ENCODE measurements at regions not wholly inside any gene's neighbourhood (a gene's known extent, or its start where the extent isn't known, plus 50 kb on each side); places are given as distances from the start of the nearest gene placed in this dataset.

DNA sequence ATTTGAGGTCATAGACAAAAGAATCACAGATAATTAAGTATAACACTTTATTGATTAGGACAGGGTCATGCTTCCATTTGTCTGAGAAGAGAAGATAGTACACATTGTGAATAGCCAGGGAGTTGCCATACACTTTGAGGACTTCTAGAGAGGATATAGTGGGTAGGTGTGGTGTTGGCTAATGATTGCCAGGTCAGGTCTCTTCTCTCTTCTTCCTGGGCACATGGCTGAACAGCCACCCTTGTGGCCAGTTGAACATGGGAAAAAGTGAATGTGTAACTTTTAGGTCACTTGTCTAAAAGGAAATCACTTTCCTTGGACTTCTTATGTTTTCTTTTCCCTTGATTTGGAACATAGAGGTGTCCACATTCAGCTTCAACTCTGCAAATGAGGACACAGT, 772.1 kb upstream of the MAP3K7 start:
- Histone ChIP-seq H4K20me1 (ENCODE audit: control insufficient read depth, extremely low read depth, insufficient read depth, low read length) (no peaks in the 10 kb centered on the region), H3K79me2 (ENCODE audit: control insufficient read depth, insufficient read depth, low read length) (no peaks in the 10 kb centered on the region), H3K4me3 (ENCODE audit: control insufficient read depth in 2 of 3, extremely low read depth in 1 of 3, insufficient read depth in 2 of 3, low read depth in 1 of 3, low read length in 3 of 3) (no peak overlapping the region), H3K27ac (ENCODE audit: control insufficient read depth, insufficient read depth, low read length) (no peak overlapping the region), H3K9me3 (ENCODE audit: control insufficient read depth, low read depth, low read length) (no peaks in the 10 kb centered on the region), H2AFZ (ENCODE audit: control insufficient read depth, low read length) (no peak overlapping the region), H3K4me1 (ENCODE audit: control insufficient read depth, extremely low read depth, insufficient read depth, low read length) (no peaks in the 10 kb centered on the region), H3K36me3 (ENCODE audit: control insufficient read depth in 2 of 2, extremely low read depth in 1 of 2, insufficient read depth in 2 of 2, low read length in 2 of 2) (no peaks in the 10 kb centered on the region), H3K9ac (ENCODE audit: control insufficient read depth, extremely low read depth, insufficient read depth, low read length) (no peak overlapping the region), H3K9me1 (ENCODE audit: control insufficient read depth, extremely low read depth, insufficient read depth, low read length) (no peaks in the 10 kb centered on the region), H3K4me2 (ENCODE audit: control insufficient read depth, extremely low read depth, insufficient read depth, low read depth, low read length) (no peak overlapping the region), H3K27me3 (ENCODE audit: control insufficient read depth, extremely low read depth, insufficient read depth, low read length) (no peaks in the 10 kb centered on the region)
- dilution Hi-C loops (cut with MboI; ENCODE audit: extremely low pct_ligation_motif_present, low sequenced_read_pairs): no loop called here
- no peak for DNase-seq (ENCODE audit: low read depth, low spot score)
- no peak for FAIRE-seq
- TF ChIP-seq EZH2 (IDR thresholded peaks at IDR 0.05; ENCODE audit: low read length): no peak
- TF ChIP-seq, protein P1, sequence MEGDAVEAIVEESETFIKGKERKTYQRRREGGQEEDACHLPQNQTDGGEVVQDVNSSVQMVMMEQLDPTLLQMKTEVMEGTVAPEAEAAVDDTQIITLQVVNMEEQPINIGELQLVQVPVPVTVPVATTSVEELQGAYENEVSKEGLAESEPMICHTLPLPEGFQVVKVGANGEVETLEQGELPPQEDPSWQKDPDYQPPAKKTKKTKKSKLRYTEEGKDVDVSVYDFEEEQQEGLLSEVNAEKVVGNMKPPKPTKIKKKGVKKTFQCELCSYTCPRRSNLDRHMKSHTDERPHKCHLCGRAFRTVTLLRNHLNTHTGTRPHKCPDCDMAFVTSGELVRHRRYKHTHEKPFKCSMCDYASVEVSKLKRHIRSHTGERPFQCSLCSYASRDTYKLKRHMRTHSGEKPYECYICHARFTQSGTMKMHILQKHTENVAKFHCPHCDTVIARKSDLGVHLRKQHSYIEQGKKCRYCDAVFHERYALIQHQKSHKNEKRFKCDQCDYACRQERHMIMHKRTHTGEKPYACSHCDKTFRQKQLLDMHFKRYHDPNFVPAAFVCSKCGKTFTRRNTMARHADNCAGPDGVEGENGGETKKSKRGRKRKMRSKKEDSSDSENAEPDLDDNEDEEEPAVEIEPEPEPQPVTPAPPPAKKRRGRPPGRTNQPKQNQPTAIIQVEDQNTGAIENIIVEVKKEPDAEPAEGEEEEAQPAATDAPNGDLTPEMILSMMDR (optimal IDR thresholded peaks at IDR 0.05 in 1 of 3, IDR thresholded peaks at IDR 0.05 in 1 of 3, conservative IDR thresholded peaks at IDR 0.05 in 1 of 3; ENCODE audit: extremely low read depth in 1 of 3, insufficient read depth in 2 of 3, low read length in 3 of 3): no peak

DNA sequence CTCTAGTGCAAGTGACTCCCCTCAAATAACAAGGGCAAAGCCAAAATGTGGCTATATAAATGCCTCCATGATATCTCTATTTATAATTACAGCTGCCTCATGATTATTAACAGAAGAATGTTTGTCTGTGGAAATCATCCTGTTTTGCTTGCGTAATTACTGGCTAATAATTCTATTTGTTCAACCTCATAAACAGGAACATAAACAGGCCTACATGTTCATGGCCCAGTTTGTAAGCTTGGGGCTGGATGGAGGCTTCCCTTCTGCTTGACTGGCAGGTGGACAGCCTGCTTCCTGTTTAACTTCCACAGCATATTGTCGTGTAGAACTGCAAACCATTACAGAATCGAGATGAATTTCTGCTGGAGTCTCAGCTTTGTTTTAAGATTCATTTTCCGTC, 766.0 kb upstream of the MAP3K7 start:
- Histone ChIP-seq H4K20me1 (ENCODE audit: control insufficient read depth, extremely low read depth, insufficient read depth, low read length) (no peaks in the 10 kb centered on the region), H3K4me1 (ENCODE audit: control insufficient read depth, extremely low read depth, insufficient read depth, low read length) (no peaks in the 10 kb centered on the region), H3K4me3 (ENCODE audit: control insufficient read depth in 2 of 3, extremely low read depth in 1 of 3, insufficient read depth in 2 of 3, low read depth in 1 of 3, low read length in 3 of 3) (no peak overlapping the region), H3K27ac (ENCODE audit: control insufficient read depth, insufficient read depth, low read length) (no peak overlapping the region), H3K9ac (ENCODE audit: control insufficient read depth, extremely low read depth, insufficient read depth, low read length) (no peak overlapping the region), H3K4me2 (ENCODE audit: control insufficient read depth, extremely low read depth, insufficient read depth, low read depth, low read length) (no peak overlapping the region), H3K9me3 (ENCODE audit: control insufficient read depth, low read depth, low read length) (no peaks in the 10 kb centered on the region), H2AFZ (ENCODE audit: control insufficient read depth, low read length) (no peak overlapping the region), H3K79me2 (ENCODE audit: control insufficient read depth, insufficient read depth, low read length) (no peaks in the 10 kb centered on the region), H3K36me3 (ENCODE audit: control insufficient read depth in 2 of 2, extremely low read depth in 1 of 2, insufficient read depth in 2 of 2, low read length in 2 of 2) (no peaks in the 10 kb centered on the region), H3K9me1 (ENCODE audit: control insufficient read depth, extremely low read depth, insufficient read depth, low read length) (no peaks in the 10 kb centered on the region), H3K27me3 (ENCODE audit: control insufficient read depth, extremely low read depth, insufficient read depth, low read length) (no peaks in the 10 kb centered on the region)
- TF ChIP-seq, protein P1 (optimal IDR thresholded peaks at IDR 0.05 in 1 of 3, IDR thresholded peaks at IDR 0.05 in 1 of 3, conservative IDR thresholded peaks at IDR 0.05 in 1 of 3; ENCODE audit: extremely low read depth in 1 of 3, insufficient read depth in 2 of 3, low read length in 3 of 3): no peak
- no peak for TF ChIP-seq EZH2 (IDR thresholded peaks at IDR 0.05; ENCODE audit: low read length)
- FAIRE-seq (no peak), DNase-seq (ENCODE audit: low read depth, low spot score) (no peak)
- dilution Hi-C loops (cut with MboI; ENCODE audit: extremely low pct_ligation_motif_present, low sequenced_read_pairs): no loop called here

Data from keratinocyte (primary cell).